ENCODE measurements at regions not wholly inside any gene's neighbourhood (a gene's known extent, or its start where the extent isn't known, plus 50 kb on each side); places are given as distances from the start of the nearest gene placed in this dataset.

- intact Hi-C loops (cut with micrococcal nuclease): no loop called here
- H3K27me3 Mint-ChIP-seq: no peaks in the 10 kb centered on the region
- ChIA-PET POLR2A (no interaction called here), CTCF (no interaction called here)
- H3K4me1 Mint-ChIP-seq (ENCODE audit: low read depth): no peaks in the 10 kb centered on the region
- H3K4me3 Mint-ChIP-seq: no peak overlapping the region
- no peak overlapping the region for H3K27ac Mint-ChIP-seq
- no peak for DNase-seq
- H3K9me3 Mint-ChIP-seq: no peaks in the 10 kb centered on the region
- no peaks in the 10 kb centered on the region for H3K36me3 Mint-ChIP-seq
Observed at GRCh38 chr6:93779086-93779841, 359.9 kb upstream of the EPHA7 start.

DNA sequence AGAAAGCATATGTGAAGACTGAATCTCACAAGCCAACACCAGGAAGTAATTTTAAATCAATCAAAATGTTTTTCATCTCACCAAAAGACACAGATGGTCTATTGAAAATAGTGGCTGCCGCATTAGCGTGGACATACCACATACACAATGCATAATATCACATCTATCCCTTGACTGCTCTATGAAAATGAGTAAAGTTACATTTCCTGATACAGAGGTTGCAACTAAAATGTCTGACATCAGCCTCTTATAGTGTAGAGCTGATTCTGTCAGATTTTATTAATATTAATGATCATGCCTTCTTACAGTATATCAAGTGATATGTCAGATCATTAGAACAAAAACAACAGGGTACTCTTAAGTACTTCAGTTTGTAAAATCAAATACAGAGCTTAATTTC lies 339.8 kb upstream of the EPHA7 start:
- no peaks in the 10 kb centered on the region for H3K4me1 Mint-ChIP-seq (ENCODE audit: low read depth)
- H3K9me3 Mint-ChIP-seq: no peaks in the 10 kb centered on the region
- H3K27me3 Mint-ChIP-seq: no peaks in the 10 kb centered on the region
- no peak overlapping the region for H3K4me3 Mint-ChIP-seq
- H3K27ac Mint-ChIP-seq: no peak overlapping the region
- intact Hi-C loops (cut with micrococcal nuclease): no loop called here
- H3K36me3 Mint-ChIP-seq: no peaks in the 10 kb centered on the region
- DNase-seq: no peak
- ChIA-PET POLR2A (no interaction called here), CTCF (no interaction called here)

- CTCF ChIA-PET: no interaction called here
- H3K4me3 Mint-ChIP-seq: no peak overlapping the region
- H3K9me3 Mint-ChIP-seq: no peaks in the 10 kb centered on the region
- DNase-seq: no peak
- intact Hi-C loops (cut with micrococcal nuclease): no loop called here
- no peaks in the 10 kb centered on the region for H3K27me3 Mint-ChIP-seq
- POLR2A ChIA-PET: no interaction called here
- no peak overlapping the region for H3K27ac Mint-ChIP-seq
- no peaks in the 10 kb centered on the region for H3K36me3 Mint-ChIP-seq
- H3K4me1 Mint-ChIP-seq (ENCODE audit: low read depth): no peaks in the 10 kb centered on the region
Observed at GRCh38 chr6:93751969-93752368, 332.6 kb upstream of the EPHA7 start.

GRCh38 chr6:93749930-93750329 lies 330.6 kb upstream of the EPHA7 start:
- ChIA-PET POLR2A (no interaction called here), CTCF (no interaction called here)
- intact Hi-C loops (cut with micrococcal nuclease): no loop called here
- Mint-ChIP-seq H3K4me1 (ENCODE audit: low read depth) (no peaks in the 10 kb centered on the region), H3K27me3 (no peaks in the 10 kb centered on the region), H3K27ac (no peak overlapping the region), H3K9me3 (no peaks in the 10 kb centered on the region), H3K4me3 (no peak overlapping the region), H3K36me3 (no peaks in the 10 kb centered on the region)
- no peak for DNase-seq

- intact Hi-C loops (cut with micrococcal nuclease): no loop called here
- no peak overlapping the region for H3K4me3 Mint-ChIP-seq
- DNase-seq: no peak
- no peaks in the 10 kb centered on the region for H3K9me3 Mint-ChIP-seq
- no peaks in the 10 kb centered on the region for H3K36me3 Mint-ChIP-seq
- ChIA-PET POLR2A (no interaction called here), CTCF (no interaction called here)
- no peaks in the 10 kb centered on the region for H3K27me3 Mint-ChIP-seq
- no peaks in the 10 kb centered on the region for H3K4me1 Mint-ChIP-seq (ENCODE audit: low read depth)
- H3K27ac Mint-ChIP-seq: no peak overlapping the region
Observed at GRCh38 chr6:93749191-93749590, 329.8 kb upstream of the EPHA7 start.

DNA sequence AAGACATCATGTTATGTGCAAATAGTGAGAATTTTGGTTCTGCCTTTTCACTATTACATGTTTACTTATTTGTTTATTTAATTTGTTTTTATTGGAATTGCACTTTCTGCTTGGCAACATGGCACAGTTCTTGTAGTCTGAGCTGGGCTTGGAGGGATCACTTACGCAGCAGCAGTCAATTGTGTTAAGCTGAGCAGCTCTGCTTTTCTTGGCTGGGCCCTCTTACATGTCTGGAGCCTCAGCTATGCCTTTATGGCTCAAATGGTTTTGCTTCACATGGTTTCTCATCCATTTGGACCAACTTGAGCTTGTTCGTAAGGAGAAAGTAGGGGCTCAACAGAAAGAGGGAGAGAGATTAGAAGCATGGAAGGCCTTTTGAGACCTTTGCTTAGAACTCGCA lies 327.5 kb upstream of the EPHA7 start:
- intact Hi-C loops (cut with micrococcal nuclease): no loop called here
- no peak for DNase-seq
- ChIA-PET CTCF (no interaction called here), POLR2A (no interaction called here)
- Mint-ChIP-seq H3K27ac (no peak overlapping the region), H3K4me3 (no peak overlapping the region), H3K9me3 (no peaks in the 10 kb centered on the region), H3K4me1 (ENCODE audit: low read depth) (no peaks in the 10 kb centered on the region), H3K27me3 (no peaks in the 10 kb centered on the region), H3K36me3 (no peaks in the 10 kb centered on the region)

GRCh38 chr6:93745306-93745705 lies 325.9 kb upstream of the EPHA7 start:
- ChIA-PET POLR2A (no interaction called here), CTCF (no interaction called here)
- H3K27ac Mint-ChIP-seq: no peak overlapping the region
- peaks cover 3% of the 10 kb centered on the region for H3K9me3 Mint-ChIP-seq
- no peaks in the 10 kb centered on the region for H3K36me3 Mint-ChIP-seq
- intact Hi-C loops (cut with micrococcal nuclease): no loop called here
- H3K27me3 Mint-ChIP-seq: no peaks in the 10 kb centered on the region
- no peaks in the 10 kb centered on the region for H3K4me1 Mint-ChIP-seq (ENCODE audit: low read depth)
- DNase-seq: no peak
- H3K4me3 Mint-ChIP-seq: no peak overlapping the region

DNA sequence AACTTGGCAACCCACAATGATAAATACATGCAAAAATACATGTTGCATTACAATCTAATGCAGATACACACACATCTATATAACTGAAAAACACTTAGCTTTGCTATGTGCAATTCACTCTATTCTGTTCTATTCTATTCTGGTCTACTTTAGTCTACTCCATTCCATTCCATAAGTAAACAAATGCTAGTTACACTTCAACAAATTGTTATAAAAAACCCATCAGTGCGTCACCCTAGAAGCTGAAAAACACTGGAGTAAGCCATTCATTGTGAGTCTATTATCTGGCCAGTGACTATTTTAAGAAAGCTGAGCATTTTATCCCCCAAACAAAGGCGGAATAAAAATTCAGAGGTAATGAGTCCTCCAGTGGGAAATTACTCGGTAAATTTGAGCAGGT lies 315.7 kb upstream of the EPHA7 start:
- Mint-ChIP-seq H3K9me3 (no peaks in the 10 kb centered on the region), H3K4me3 (no peak overlapping the region), H3K27ac (no peak overlapping the region), H3K36me3 (no peaks in the 10 kb centered on the region), H3K27me3 (no peaks in the 10 kb centered on the region), H3K4me1 (ENCODE audit: low read depth) (no peaks in the 10 kb centered on the region)
- POLR2A ChIA-PET: no interaction called here
- intact Hi-C loops (cut with micrococcal nuclease): no loop called here
- CTCF ChIA-PET: no interaction called here
- DNase-seq: no peak

DNA sequence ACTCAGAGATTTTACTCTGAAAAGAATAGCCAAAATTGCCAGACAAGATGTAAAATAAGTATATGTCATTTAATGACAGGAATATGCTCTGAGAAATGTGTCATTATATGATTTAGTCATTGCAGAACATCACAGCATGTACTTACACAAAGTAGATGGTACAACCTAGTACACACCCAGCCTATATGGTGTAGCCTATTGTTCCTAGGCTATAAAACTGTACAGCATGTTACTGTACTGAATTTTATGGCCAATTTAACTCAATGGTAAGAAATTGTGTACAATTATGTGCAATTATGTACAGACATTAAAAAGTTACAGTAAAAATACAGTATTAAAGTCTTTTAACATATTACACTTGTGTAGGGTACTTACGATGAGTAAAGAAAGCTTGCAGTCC lies 311.9 kb upstream of the EPHA7 start:
- Mint-ChIP-seq H3K9me3 (peaks cover 2% of the 10 kb centered on the region), H3K27me3 (no peaks in the 10 kb centered on the region), H3K4me1 (ENCODE audit: low read depth) (no peaks in the 10 kb centered on the region), H3K27ac (no peak overlapping the region), H3K4me3 (no peak overlapping the region), H3K36me3 (no peaks in the 10 kb centered on the region)
- DNase-seq: no peak
- ChIA-PET CTCF (no interaction called here), POLR2A (no interaction called here)
- intact Hi-C loops (cut with micrococcal nuclease): no loop called here

- Mint-ChIP-seq H3K9me3 (peaks cover 3% of the 10 kb centered on the region), H3K36me3 (no peaks in the 10 kb centered on the region), H3K4me3 (no peak overlapping the region), H3K27ac (no peak overlapping the region), H3K4me1 (ENCODE audit: low read depth) (no peaks in the 10 kb centered on the region), H3K27me3 (no peaks in the 10 kb centered on the region)
- intact Hi-C loops (cut with micrococcal nuclease): no loop called here
- ChIA-PET CTCF (no interaction called here), POLR2A (no interaction called here)
- no peak for DNase-seq
Observed at GRCh38 chr6:93728150-93728549, 308.8 kb upstream of the EPHA7 start.

DNA sequence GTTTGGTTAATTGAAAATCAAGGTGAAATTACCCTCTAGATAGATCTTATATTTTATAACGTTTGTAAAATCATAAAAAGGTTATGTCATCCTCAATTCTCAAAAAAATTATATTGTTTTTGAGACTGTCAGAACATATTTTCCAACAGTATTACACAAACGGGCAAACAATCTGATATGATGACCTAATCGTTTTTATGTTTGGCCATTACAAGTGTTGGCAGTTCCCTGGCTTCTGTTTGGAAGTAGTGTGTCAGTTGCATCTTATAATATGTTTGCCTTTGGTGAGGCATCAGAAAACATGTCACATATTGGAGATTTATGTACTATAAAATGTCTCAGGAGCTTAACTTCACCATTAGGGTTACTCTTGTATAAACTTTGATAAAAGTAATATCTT lies 308.1 kb upstream of the EPHA7 start:
- H3K4me3 Mint-ChIP-seq: no peak overlapping the region
- H3K4me1 Mint-ChIP-seq (ENCODE audit: low read depth): no peaks in the 10 kb centered on the region
- H3K36me3 Mint-ChIP-seq: no peaks in the 10 kb centered on the region
- POLR2A ChIA-PET: no interaction called here
- no peaks in the 10 kb centered on the region for H3K27me3 Mint-ChIP-seq
- DNase-seq: no peak
- CTCF ChIA-PET: no interaction called here
- H3K9me3 Mint-ChIP-seq: peaks cover 3% of the 10 kb centered on the region
- intact Hi-C loops (cut with micrococcal nuclease): no loop called here
- no peak overlapping the region for H3K27ac Mint-ChIP-seq

- Mint-ChIP-seq H3K27me3 (no peaks in the 10 kb centered on the region), H3K4me3 (no peak overlapping the region), H3K36me3 (no peaks in the 10 kb centered on the region), H3K27ac (no peak overlapping the region), H3K9me3 (peaks cover 2% of the 10 kb centered on the region), H3K4me1 (ENCODE audit: low read depth) (no peaks in the 10 kb centered on the region)
- ChIA-PET CTCF (no interaction called here), POLR2A (no interaction called here)
- DNase-seq: no peak
- intact Hi-C loops (cut with micrococcal nuclease): no loop called here
Observed at GRCh38 chr6:93721386-93722048, 302.2 kb upstream of the EPHA7 start.

DNA sequence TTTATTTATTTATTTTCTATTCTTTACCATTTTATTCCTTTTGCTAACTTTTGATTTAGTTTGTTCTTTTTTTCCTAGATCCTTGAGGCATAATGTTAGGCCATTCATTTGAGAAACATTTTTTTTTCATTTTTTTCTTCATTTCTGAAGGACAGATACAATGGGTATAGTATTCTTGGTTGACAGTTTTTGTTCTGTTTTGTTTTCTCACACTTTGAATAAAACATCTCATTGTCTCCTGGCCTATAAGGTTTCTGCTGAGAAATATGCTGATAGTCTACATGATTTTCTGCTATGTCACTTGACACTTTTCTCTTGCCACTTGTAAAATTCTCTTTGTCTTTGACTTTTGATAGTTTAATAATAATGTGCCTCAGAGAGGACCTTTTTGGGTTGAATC lies 294.6 kb upstream of the EPHA7 start:
- DNase-seq: no peak
- CTCF ChIA-PET: no interaction called here
- Mint-ChIP-seq H3K27me3 (no peaks in the 10 kb centered on the region), H3K27ac (no peak overlapping the region), H3K9me3 (peaks cover 33% of the 10 kb centered on the region), H3K4me1 (ENCODE audit: low read depth) (no peaks in the 10 kb centered on the region), H3K4me3 (no peak overlapping the region), H3K36me3 (no peaks in the 10 kb centered on the region)
- intact Hi-C loops (cut with micrococcal nuclease): no loop called here
- POLR2A ChIA-PET: no interaction called here

Measured in activated CD4-positive, alpha-beta memory T cell treated with anti-CD3 and anti-CD28 coated beads for 36 hours (primary cell).